ENCODE measurements at regions not wholly inside any gene's neighbourhood (a gene's known extent, or its start where the extent isn't known, plus 50 kb on each side); places are given as distances from the start of the nearest gene placed in this dataset.

DNA sequence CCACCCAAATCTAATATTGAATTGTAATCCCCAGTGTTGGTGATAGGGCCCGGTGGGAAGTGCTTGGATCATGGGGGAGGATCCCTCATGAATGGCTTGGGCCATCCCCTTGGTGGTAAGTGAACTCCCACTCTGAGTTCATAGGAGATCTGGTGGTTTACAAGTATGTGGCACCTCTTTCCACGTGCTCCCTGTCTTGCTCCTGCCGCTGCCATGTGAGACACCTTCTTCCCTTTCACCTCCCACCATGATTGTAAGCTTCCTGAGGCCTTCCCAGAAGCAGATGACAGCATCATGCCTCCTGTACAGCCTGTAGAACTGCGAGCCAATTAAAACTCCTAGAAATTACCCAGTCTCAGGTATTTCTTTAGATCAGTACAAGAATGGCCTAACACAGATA is 150.8 kb downstream of the SH3BGRL2 start (continued):
- TF ChIP-seq KDM4A (IDR thresholded peaks at IDR 0.05; ENCODE audit: low read depth, low read length, severe bottlenecking): no peak
- no peak for TF ChIP-seq HDAC2 (IDR thresholded peaks at IDR 0.05; ENCODE audit: borderline replicate concordance in 1 of 2, low read depth in 2 of 2, low read length in 2 of 2)
- no peak for TF ChIP-seq RBBP5 (IDR thresholded peaks at IDR 0.05; ENCODE audit: borderline replicate concordance, low read depth, low read length)
- no peak for TF ChIP-seq NRF1 (IDR thresholded peaks at IDR 0.05; ENCODE audit: low read depth, low read length)

Measured in H1 (cell line).